Upper lobe of left lung (tissue), 4 donors: ENCODE measurements at regions not wholly inside any gene's neighbourhood (a gene's known extent, or its start where the extent isn't known, plus 50 kb on each side); places are given as distances from the start of the nearest gene placed in this dataset.

ENCODE experiments used
- EP300 ChIP-seq, 4 donors: sonication (generic); formaldehyde crosslinking; IDR thresholded peaks; one replicate each; pipeline ENCODE4 v1.5.1; 2017; ENCODE audit warnings: antibody characterized with exemption in 4 of 4, control low read depth in 2 of 4
- POLR2A ChIP-seq, 4 donors: fragments of 450-650 bp; IDR thresholded peaks; one replicate each; pipeline ENCODE4 v1.5.1; 2016 to 2017; ENCODE audit warnings: antibody characterized with exemption in 4 of 4, mild to moderate bottlenecking in 2 of 4
- POLR2AphosphoS5 ChIP-seq, 2 donors: sonication (generic); formaldehyde crosslinking; IDR thresholded peaks; one replicate each; pipeline ENCODE4 v1.5.1; 2017; ENCODE audit warnings: antibody characterized with exemption in 2 of 2
- TF ChIP-seq, protein P1 (sequence below), 6 experiments: fragments of 450-650 bp in 4 of 6; fragments of 200-600 bp in 2 of 6; sonication (generic) in 2 of 6; IDR thresholded peaks; one replicate each; pipeline ENCODE4 v1.5.1; 2016 to 2019; ENCODE audit warnings: antibody characterized with exemption in 6 of 6

GRCh38 chr2:117406443-117406842 lies 408.0 kb upstream of the DDX18 start:
- TF ChIP-seq, protein P1, sequence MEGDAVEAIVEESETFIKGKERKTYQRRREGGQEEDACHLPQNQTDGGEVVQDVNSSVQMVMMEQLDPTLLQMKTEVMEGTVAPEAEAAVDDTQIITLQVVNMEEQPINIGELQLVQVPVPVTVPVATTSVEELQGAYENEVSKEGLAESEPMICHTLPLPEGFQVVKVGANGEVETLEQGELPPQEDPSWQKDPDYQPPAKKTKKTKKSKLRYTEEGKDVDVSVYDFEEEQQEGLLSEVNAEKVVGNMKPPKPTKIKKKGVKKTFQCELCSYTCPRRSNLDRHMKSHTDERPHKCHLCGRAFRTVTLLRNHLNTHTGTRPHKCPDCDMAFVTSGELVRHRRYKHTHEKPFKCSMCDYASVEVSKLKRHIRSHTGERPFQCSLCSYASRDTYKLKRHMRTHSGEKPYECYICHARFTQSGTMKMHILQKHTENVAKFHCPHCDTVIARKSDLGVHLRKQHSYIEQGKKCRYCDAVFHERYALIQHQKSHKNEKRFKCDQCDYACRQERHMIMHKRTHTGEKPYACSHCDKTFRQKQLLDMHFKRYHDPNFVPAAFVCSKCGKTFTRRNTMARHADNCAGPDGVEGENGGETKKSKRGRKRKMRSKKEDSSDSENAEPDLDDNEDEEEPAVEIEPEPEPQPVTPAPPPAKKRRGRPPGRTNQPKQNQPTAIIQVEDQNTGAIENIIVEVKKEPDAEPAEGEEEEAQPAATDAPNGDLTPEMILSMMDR (IDR thresholded peaks at IDR 0.05) = no peak
- TF ChIP-seq POLR2A (IDR thresholded peaks at IDR 0.05) (no peak), POLR2AphosphoS5 (IDR thresholded peaks at IDR 0.05) (no peak), EP300 (IDR thresholded peaks at IDR 0.05) (no peak)
